ENCODE measurements at regions not wholly inside any gene's neighbourhood (a gene's known extent, or its start where the extent isn't known, plus 50 kb on each side); places are given as distances from the start of the nearest gene placed in this dataset.

GRCh38 chr7:51882412-51882811 lies 565.8 kb upstream of the COBL start:
- TF ChIP-seq EP300 (IDR thresholded peaks at IDR 0.05; ENCODE audit: borderline replicate concordance) (no peak), YY1 (IDR thresholded peaks at IDR 0.05; ENCODE audit: low read depth) (no peak), REST (IDR thresholded peaks at IDR 0.05; ENCODE audit: low read depth) (no peak), TCF12 (IDR thresholded peaks at IDR 0.05; ENCODE audit: low read depth) (no peak), ZBTB7A (IDR thresholded peaks at IDR 0.05; ENCODE audit: low read depth) (no peak), FOXM1 (IDR thresholded peaks at IDR 0.05; ENCODE audit: borderline replicate concordance, low read depth) (no peak), TAF1 (IDR thresholded peaks at IDR 0.05; ENCODE audit: low read depth) (no peak), RAD21 (IDR thresholded peaks at IDR 0.05; ENCODE audit: low read depth) (no peak)

All from Ishikawa (cell line).